ENCODE measurements at regions not wholly inside any gene's neighbourhood (a gene's known extent, or its start where the extent isn't known, plus 50 kb on each side); places are given as distances from the start of the nearest gene placed in this dataset.

- TF ChIP-seq POLR2A (IDR thresholded peaks at IDR 0.05) (no peak), CTCF (IDR thresholded peaks at IDR 0.05) (no peak)
Measured at GRCh38 chr17:77456951-77457548, 316.3 kb downstream of the SEC14L1 start.
